Activated CD4-positive, alpha-beta T cell treated with anti-CD3 and anti-CD28 coated beads, Interleukin-2, amount 50 U/mL, for 16 hours (primary cell): ENCODE measurements at regions not wholly inside any gene's neighbourhood (a gene's known extent, or its start where the extent isn't known, plus 50 kb on each side); places are given as distances from the start of the nearest gene placed in this dataset.
A peak's percentile ranks its signal among the peaks of the same experiment; 100 is the strongest.
"Not testable (repeated sequence)": the region's sequence is repeated elsewhere in the genome, so short reads cannot be mapped to it uniquely, and the experiment has no call there.

Source experiments
- DNase-seq: peaks from one replicate; pipeline ENCODE4 v3.0.0-alpha.2; 2020

GRCh38 chr10:42883993-42884983, 101.7 kb downstream of the BMS1 start:
- no peak for DNase-seq

GRCh38 chr10:42885491-42886270, 103.1 kb downstream of the BMS1 start:
- no peak for DNase-seq

GRCh38 chr10:42887734-42888503, 105.3 kb downstream of the BMS1 start:
- no peak for DNase-seq

GRCh38 chr10:42888504-42889095, 106.0 kb downstream of the BMS1 start:
- DNase-seq = no peak

- DNase-seq = no peak
These were observed 114.1 kb downstream of the BMS1 start for GRCh38 chr10:42896735-42897134.

- DNase-seq = no peak
These were observed 115.7 kb downstream of the BMS1 start for GRCh38 chr10:42898037-42898960.

GRCh38 chr10:42899036-42899435, 116.4 kb downstream of the BMS1 start:
- no peak for DNase-seq

- not testable (repeated sequence) for DNase-seq
These were observed 117.8 kb downstream of the BMS1 start for GRCh38 chr10:42900346-42900745.

- no peak for DNase-seq
These were observed 128.8 kb downstream of the BMS1 start for GRCh38 chr10:42911359-42911758.

- no peak for DNase-seq
These were observed 134.4 kb downstream of the BMS1 start for GRCh38 chr10:42916974-42917373.

GRCh38 chr10:42917821-42918220, 135.2 kb downstream of the BMS1 start:
- no peak for DNase-seq

GRCh38 chr10:42921951-42922350, 139.4 kb downstream of the BMS1 start:
- no peak for DNase-seq

- no peak for DNase-seq
These were observed 141.9 kb downstream of the BMS1 start for GRCh38 chr10:42924484-42924883.

- no peak for DNase-seq
These were observed 144.2 kb downstream of the BMS1 start for GRCh38 chr10:42926843-42927242.

GRCh38 chr10:42928064-42928463, 145.5 kb downstream of the BMS1 start:
- no peak for DNase-seq

- no peak for DNase-seq
These were observed 146.6 kb downstream of the BMS1 start for GRCh38 chr10:42929236-42929635.

GRCh38 chr10:42929993-42930392, 146.9 kb upstream of the RET start:
- no peak for DNase-seq

GRCh38 chr10:42930516-42931192, 146.2 kb upstream of the RET start:
- no peak for DNase-seq

GRCh38 chr10:42932116-42932515, 144.8 kb upstream of the RET start:
- DNase-seq = no peak

GRCh38 chr10:42932735-42933447, 144.0 kb upstream of the RET start:
- peak; percentile 6 for DNase-seq
